ENCODE measurements at regions not wholly inside any gene's neighbourhood (a gene's known extent, or its start where the extent isn't known, plus 50 kb on each side); places are given as distances from the start of the nearest gene placed in this dataset.

DNA sequence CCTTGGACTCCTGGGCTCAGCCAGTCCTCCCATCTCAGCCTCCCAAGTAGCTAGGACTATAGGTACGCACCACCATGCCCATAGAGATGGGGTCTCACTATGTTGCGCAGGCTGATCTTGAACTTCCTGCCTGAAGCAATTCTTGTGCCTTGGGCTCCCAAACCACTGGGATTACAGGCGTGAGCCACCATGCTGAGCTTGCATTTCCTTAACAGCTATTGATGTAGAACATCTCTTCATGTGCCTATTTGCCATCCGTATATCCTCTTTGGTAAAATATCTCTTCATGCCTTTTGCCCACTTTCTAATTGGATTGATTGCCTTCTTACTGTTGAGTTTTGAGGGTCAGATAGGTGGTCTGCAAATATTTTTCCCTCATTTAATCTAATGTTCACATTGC, 208.9 kb upstream of the TLE3 start:
- no peak for DNase-seq (ENCODE audit: low spot score)
- no peak for TF ChIP-seq CTCF (IDR thresholded peaks at IDR 0.05; ENCODE audit: extremely low read depth, insufficient read depth, missing control alignments)
- in situ Hi-C loops (cut with MboI; ENCODE audit: low pct_unique_long_range_greater_than_20kb, low sequenced_read_pairs, unreplicated experiment) = no loop called here

GRCh38 chr15:70306081-70306480, 208.4 kb upstream of the TLE3 start:
- DNase-seq (ENCODE audit: low spot score) = no peak
- TF ChIP-seq CTCF (IDR thresholded peaks at IDR 0.05; ENCODE audit: extremely low read depth, insufficient read depth, missing control alignments) = no peak
- in situ Hi-C loops (cut with MboI; ENCODE audit: low pct_unique_long_range_greater_than_20kb, low sequenced_read_pairs, unreplicated experiment) = no loop called here

DNA sequence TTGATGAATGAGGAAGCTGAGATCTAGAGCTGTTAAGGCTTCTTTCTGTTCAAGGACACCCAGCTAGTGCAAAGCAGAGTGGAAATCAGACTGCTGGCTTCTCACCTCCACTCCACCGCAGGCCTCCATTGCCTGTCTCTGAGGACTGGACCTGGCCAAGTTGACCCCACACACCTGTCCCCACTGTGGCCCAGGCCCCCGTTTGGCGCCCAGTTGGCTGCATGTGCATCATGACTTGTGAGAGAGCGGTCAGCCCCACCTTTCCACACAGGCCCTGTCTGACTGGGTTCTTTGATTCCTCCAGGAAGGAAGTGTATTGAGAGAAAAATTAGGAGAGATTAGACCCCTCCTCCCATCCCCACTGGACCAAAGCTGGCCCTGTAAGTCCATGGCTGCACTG, 206.3 kb upstream of the TLE3 start:
- no peak for TF ChIP-seq CTCF (IDR thresholded peaks at IDR 0.05; ENCODE audit: extremely low read depth, insufficient read depth, missing control alignments)
- in situ Hi-C loops (cut with MboI; ENCODE audit: low pct_unique_long_range_greater_than_20kb, low sequenced_read_pairs, unreplicated experiment) = no loop called here

GRCh38 chr15:70302360-70302759, 204.6 kb upstream of the TLE3 start:
- in situ Hi-C loops (cut with MboI; ENCODE audit: low pct_unique_long_range_greater_than_20kb, low sequenced_read_pairs, unreplicated experiment) = no loop called here
- TF ChIP-seq CTCF (IDR thresholded peaks at IDR 0.05; ENCODE audit: extremely low read depth, insufficient read depth, missing control alignments) = no peak
- DNase-seq (ENCODE audit: low spot score) = no peak

More for the DNA sequence above, 206.3 kb upstream of the TLE3 start:
- no peak for DNase-seq (ENCODE audit: low spot score)

GRCh38 chr15:70301396-70301795, 203.7 kb upstream of the TLE3 start:
- no peak for TF ChIP-seq CTCF (IDR thresholded peaks at IDR 0.05; ENCODE audit: extremely low read depth, insufficient read depth, missing control alignments)
- in situ Hi-C loops (cut with MboI; ENCODE audit: low pct_unique_long_range_greater_than_20kb, low sequenced_read_pairs, unreplicated experiment) = no loop called here

DNA sequence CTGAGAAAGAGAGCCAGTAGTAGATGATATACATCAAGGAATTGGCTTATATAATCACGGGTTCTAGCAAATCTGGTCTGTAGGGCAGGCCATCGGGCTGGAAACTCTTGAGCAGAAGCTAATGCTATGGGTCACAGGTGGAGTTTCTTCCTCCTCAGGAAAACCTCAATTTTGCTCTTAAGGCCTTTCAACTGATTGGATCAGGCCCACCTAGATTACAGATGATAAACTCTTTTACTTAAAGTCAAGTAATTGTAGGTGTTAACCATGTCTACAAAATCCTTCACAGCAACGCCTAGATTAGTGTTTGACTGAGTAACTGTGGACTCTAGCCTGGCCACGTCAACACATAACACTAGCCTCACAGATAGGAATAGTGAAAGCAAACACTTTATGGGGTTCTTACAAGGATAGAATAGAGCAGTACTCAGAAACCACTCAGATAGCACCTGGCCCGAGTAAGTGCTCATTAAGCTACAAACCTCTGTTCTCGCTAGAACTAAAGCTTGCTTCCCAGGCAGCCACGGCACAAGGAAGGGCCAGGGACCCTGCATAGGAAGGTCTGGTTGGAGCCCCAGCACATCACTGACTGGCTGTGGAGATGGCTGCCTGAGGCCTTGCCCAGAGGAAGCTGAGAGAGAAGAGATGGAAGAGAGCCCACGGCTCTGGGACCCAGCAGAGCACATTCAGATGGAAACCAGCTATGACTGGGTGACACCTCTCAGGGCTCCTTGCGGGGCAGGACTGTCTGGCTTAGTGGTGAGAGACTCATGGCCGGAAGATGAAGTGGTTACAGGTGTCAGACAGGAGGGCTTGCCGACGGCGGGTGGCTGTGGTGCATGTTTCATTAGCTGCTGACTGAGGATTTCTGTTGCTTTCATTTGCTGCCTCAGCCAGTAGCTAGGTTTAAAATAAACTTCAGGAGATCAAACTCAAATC, 202.5 kb upstream of the TLE3 start:
- DNase-seq (ENCODE audit: low spot score) = peak; percentile 85
- in situ Hi-C loops (cut with MboI; ENCODE audit: low pct_unique_long_range_greater_than_20kb, low sequenced_read_pairs, unreplicated experiment) = no loop called here
- TF ChIP-seq CTCF (IDR thresholded peaks at IDR 0.05; ENCODE audit: extremely low read depth, insufficient read depth, missing control alignments) = no peak

More at GRCh38 chr15:70301396-70301795, 203.7 kb upstream of the TLE3 start:
- DNase-seq (ENCODE audit: low spot score) = no peak

Measured in GM13977 (cell line).